Rectal smooth muscle tissue (tissue), 1 donor: ENCODE measurements at regions not wholly inside any gene's neighbourhood (a gene's known extent, or its start where the extent isn't known, plus 50 kb on each side); places are given as distances from the start of the nearest gene placed in this dataset.
"Not testable (repeated sequence)": the region's sequence is repeated elsewhere in the genome, so short reads cannot be mapped to it uniquely, and the experiment has no call there.

ENCODE experiments used
- H3K27ac ChIP-seq: one replicate; pipeline ENCODE4 v1.7.0; 2013; ENCODE audit warnings: low read depth, low read length, inconsistent platforms
- H3K27me3 ChIP-seq: one replicate; pipeline ENCODE4 v1.7.0; 2013; ENCODE audit warnings: low read length; ENCODE audit not compliant: control insufficient read depth, insufficient read depth
- H3K36me3 ChIP-seq: one replicate; pipeline ENCODE4 v1.7.0; 2013; ENCODE audit warnings: low read length; ENCODE audit not compliant: control insufficient read depth, insufficient read depth
- H3K4me1 ChIP-seq: one replicate; pipeline ENCODE4 v1.7.0; 2013; ENCODE audit warnings: low read length; ENCODE audit not compliant: control insufficient read depth, insufficient read depth
- H3K4me3 ChIP-seq: one replicate; pipeline ENCODE4 v1.7.0; 2013; ENCODE audit warnings: low read length
- H3K9ac ChIP-seq: one replicate; pipeline ENCODE4 v1.7.0; 2013; ENCODE audit warnings: low read length

DNA sequence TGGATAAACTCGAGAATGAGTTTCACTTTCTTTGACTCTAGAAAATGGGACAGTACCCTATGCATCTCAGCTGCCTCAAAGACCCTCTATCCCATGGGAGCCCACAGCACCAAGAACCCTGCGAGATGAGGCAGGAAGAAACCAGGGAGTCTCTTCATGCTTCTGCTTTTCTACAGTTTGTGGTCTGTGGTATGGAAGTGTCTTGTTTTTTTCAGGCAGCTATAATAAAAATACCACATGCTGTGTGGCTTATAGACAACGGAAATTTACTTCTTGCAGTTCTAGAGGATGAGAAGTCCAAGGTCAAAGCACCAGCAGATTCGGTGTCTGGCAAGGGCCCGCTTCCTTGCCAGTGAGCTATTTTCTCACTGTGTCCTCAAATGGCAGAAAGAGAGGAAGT, 257.9 kb downstream of the SUCLG1 start:
- Histone ChIP-seq H3K4me1 (no peaks in the 10 kb centered on the region), H3K27me3 (no peaks in the 10 kb centered on the region), H3K27ac (no peak overlapping the region), H3K36me3 (no peaks in the 10 kb centered on the region), H3K4me3 (no peak overlapping the region), H3K9ac (no peak overlapping the region)

DNA sequence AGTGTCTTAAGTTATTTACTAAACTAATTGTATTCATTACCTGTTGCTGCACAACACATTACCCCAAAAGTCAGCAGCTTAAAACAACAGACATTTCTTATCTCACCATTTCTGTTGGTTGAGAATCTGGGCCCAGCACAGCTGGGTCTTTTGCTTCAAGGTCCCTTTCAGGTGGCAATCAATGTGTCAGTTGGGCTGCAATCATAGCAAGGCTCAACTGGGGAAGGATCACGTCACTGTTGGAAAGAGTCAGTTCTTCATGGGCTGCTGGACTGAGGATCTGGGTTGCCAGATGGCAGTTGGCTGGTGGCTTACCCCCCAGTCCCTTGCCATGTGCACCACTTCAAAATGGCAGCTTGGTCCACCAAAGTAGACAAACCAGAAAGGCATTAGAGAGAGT, 261.2 kb downstream of the SUCLG1 start:
- H3K9ac ChIP-seq: no peak overlapping the region
- H3K27ac ChIP-seq: no peak overlapping the region
- no peaks in the 10 kb centered on the region for H3K36me3 ChIP-seq
- no peaks in the 10 kb centered on the region for H3K4me1 ChIP-seq
- no peaks in the 10 kb centered on the region for H3K27me3 ChIP-seq
- no peak overlapping the region for H3K4me3 ChIP-seq

DNA sequence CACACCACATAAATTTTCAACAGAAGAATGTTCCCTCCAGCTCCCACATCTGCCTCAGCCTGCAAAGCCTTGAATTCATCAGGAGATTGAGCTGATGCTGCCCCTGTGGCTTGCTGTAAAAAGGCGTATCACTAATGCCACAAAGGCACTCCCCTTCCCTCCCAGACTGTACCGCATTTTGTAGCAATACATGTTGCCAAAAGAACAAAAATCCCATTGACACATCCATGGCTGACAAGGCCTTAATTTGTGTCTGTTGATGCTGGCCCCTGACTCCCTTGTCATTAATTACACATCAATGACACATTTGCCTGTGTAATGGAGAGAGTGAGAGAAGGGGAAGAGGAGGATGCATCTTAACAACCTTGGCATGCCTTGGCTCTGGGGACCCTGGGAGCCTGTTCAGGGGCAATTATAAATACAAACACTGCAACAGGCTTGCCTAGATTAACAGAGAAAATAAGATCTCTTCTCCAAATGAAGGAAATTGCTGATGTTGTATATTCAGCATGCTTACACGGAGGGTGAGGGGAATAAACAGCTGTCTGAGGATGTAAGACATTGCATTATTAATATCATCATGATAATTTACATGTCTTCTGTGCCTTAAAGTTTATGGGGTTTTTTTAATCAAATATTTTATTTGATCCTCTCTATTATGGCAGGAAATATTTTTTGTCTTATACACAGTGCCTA, 264.0 kb downstream of the SUCLG1 start:
- H3K9ac ChIP-seq: no peak overlapping the region
- no peaks in the 10 kb centered on the region for H3K4me1 ChIP-seq
- H3K36me3 ChIP-seq: no peaks in the 10 kb centered on the region
- H3K27ac ChIP-seq: no peak overlapping the region
- H3K27me3 ChIP-seq: no peaks in the 10 kb centered on the region
- no peak overlapping the region for H3K4me3 ChIP-seq

DNA sequence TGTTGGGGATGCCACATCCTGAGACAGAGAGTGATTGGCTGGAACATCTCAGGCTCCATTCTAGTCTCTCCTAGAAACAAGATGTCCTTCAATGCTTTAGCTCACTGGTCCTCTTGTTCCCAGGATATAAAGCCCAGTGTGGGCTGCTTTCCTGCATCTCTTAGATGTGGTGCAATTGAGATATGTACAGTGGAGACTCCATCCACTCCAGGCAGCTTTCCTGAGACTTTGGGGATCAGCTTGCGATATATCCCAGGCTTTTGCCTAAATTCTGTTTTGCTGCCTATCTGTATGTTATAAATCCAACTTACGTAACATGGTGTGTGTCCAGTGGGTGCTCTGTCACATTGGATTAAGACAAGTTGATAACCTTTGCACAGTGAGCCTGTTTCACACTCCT, 264.9 kb downstream of the SUCLG1 start:
- Histone ChIP-seq H3K4me1 (no peaks in the 10 kb centered on the region), H3K27ac (no peak overlapping the region), H3K27me3 (no peaks in the 10 kb centered on the region), H3K36me3 (no peaks in the 10 kb centered on the region), H3K4me3 (no peak overlapping the region), H3K9ac (no peak overlapping the region)

DNA sequence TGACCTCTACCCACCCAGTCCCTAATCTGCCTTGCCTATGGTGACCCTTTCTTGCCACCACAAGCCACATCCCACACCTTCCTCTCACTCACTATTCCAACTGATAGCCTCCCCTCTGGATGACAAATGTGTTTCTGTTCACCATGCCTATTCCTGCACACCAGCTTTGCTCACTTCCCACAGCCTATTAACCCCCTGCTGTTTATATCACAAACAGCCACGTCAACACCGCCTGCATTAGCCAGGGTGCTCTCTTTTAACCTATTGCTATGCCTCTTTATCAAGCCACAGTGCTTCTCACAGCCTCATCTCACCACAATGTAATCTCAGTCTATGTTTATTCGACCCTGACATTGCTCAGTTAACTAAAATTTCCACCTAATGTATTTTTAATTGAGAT, 271.8 kb downstream of the SUCLG1 start:
- H3K4me1 ChIP-seq: no peaks in the 10 kb centered on the region
- H3K9ac ChIP-seq: no peak overlapping the region
- H3K4me3 ChIP-seq: no peak overlapping the region
- no peaks in the 10 kb centered on the region for H3K27me3 ChIP-seq
- no peaks in the 10 kb centered on the region for H3K36me3 ChIP-seq
- H3K27ac ChIP-seq: no peak overlapping the region

DNA sequence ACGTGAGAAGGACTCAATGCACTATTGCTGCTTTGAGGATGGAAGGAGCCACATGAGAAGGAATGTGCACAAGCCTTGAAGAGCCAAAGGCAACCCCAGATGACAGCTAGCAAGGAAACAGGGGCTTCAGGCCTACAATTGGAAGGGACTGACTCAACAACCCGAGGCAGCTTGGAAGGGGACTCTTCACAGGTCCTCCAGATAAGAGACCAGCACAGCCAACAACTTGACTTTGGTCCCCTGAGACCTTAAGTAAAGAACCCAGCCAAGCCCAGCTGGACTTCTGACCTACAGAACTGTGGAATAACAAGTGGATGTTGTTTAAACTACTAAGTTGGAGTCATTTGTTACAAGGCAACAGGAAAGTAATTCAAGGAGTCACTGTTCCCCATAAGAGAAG, 277.2 kb downstream of the SUCLG1 start:
- Histone ChIP-seq H3K9ac (no peak overlapping the region), H3K27me3 (no peaks in the 10 kb centered on the region), H3K4me3 (no peak overlapping the region), H3K4me1 (no peaks in the 10 kb centered on the region), H3K27ac (no peak overlapping the region), H3K36me3 (no peaks in the 10 kb centered on the region)

DNA sequence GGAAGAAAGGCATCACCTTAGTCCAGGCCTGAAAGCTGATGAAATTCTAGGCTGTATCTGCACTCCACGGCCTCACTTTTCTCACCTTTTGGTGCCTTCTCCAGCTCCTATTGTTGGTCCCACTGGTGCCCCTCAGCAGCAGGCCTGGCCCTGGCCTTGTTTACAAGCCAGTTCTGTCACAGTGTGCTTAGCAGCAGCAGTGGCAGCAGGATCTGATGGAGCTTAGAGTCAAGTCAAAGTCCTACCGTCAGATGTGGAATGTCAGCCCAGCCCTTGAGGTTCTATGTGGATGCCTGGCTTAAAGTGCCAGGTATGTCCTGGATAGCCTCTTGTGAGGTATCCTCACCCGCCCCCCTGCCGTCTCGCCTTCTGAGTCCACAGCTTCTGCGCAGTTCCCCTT, 281.3 kb downstream of the SUCLG1 start:
- no peaks in the 10 kb centered on the region for H3K27me3 ChIP-seq
- H3K36me3 ChIP-seq: no peaks in the 10 kb centered on the region
- H3K27ac ChIP-seq: no peak overlapping the region

DNA sequence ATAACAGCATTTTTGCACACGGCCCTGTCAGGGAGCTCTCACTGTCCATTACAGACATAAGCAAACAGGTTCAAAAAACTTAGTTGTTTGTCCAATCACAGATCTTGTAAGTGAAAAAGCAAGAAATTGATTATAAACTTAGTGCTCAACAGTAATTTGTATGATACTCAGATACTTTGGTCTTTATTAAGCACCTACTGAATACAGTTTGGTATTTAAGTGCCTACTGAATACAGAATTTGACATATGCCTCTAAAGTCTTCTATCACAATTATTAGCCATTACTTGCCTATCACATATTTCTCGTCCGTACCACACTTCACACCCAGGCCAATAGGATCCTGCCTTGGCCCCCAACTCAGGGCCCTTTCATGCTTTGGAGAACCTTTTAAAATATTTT, 283.1 kb downstream of the SUCLG1 start:
- Histone ChIP-seq H3K27ac (no peak overlapping the region), H3K4me3 (no peak overlapping the region), H3K4me1 (no peaks in the 10 kb centered on the region), H3K27me3 (no peaks in the 10 kb centered on the region), H3K36me3 (no peaks in the 10 kb centered on the region), H3K9ac (no peak overlapping the region)

More for the DNA sequence above, 281.3 kb downstream of the SUCLG1 start:
- Histone ChIP-seq H3K4me1 (no peaks in the 10 kb centered on the region), H3K4me3 (no peak overlapping the region), H3K9ac (no peak overlapping the region)

DNA sequence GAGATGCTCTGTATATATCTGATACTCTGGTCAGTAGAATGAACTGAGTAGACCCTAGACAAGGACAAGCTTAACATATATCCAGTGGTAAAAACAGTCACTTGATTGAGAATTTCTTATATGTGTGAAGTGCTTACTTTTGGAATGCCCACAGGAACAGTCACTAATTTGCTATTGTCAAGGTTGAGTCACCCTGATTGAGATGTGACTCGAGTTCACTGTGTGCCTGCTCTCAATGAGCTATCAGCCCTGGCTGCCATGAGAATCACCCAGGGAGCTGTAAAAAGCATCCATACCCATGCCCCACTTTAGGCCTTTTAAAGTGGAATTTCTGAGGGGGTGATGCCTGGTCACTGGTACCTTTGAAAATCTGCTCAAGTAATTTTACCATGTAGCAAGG, 283.7 kb downstream of the SUCLG1 start:
- Histone ChIP-seq H3K4me1 (no peaks in the 10 kb centered on the region), H3K4me3 (no peak overlapping the region), H3K36me3 (no peaks in the 10 kb centered on the region), H3K27me3 (no peaks in the 10 kb centered on the region), H3K27ac (no peak overlapping the region), H3K9ac (no peak overlapping the region)

DNA sequence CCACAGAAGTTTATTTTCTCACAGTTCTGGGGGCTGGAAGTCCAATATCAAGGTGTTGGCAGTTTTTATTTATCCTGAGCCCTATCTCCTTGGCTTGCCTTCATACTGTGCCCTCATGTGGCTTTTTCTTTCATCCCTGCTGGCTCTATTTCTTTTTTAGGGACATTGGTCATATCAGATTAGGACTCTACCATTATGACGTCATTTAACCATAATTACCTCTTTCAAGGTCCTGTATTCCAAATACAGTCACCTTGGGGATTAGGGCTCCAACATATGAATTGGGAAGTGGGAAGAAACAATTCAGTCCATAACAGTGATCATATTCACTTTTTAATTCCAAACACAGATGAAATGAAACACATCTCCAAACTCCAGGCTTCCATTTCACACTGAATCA, 286.0 kb downstream of the SUCLG1 start:
- no peaks in the 10 kb centered on the region for H3K27me3 ChIP-seq
- no peaks in the 10 kb centered on the region for H3K36me3 ChIP-seq
- H3K4me3 ChIP-seq: no peak overlapping the region
- H3K4me1 ChIP-seq: no peaks in the 10 kb centered on the region
- H3K27ac ChIP-seq: no peak overlapping the region
- no peak overlapping the region for H3K9ac ChIP-seq

DNA sequence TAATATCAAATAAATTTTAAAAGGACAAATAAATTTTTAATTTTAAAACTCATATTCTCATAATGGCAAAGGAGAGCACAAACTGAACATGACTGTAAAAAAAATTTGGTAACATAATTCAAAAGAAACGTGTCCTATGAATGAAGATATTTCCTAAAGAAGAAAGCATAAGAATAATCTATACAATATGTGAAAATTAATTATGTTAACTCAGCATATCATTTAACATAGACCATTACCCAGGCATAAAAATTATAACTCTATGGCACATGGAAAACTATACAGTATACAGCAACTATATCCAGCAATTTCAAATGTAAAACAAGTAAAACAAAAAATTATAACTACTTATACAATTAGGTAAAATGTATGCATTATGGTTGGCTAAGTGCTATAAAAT, 288.1 kb downstream of the SUCLG1 start:
- Histone ChIP-seq H3K9ac (no peak overlapping the region), H3K4me1 (no peaks in the 10 kb centered on the region), H3K36me3 (no peaks in the 10 kb centered on the region), H3K27ac (no peak overlapping the region), H3K4me3 (no peak overlapping the region), H3K27me3 (no peaks in the 10 kb centered on the region)

DNA sequence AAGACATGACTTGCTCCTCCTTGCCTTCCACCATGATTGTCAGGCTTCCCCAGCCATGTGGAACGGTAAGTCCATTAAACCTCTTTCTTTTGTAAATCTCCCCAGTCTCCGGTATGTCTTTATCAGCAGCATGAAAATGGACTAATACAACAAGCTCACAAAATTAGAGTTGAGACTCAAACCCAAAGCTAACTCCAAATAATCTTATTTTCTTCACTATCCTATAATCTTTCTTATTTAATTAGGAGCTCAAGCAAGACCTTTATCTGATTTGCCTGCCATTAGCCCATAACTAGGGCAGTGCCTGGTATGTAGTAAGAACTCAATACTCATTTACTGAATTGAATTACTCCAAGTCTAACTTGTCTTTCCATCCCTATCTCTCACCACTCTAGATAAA, 289.2 kb downstream of the SUCLG1 start:
- Histone ChIP-seq H3K36me3 (no peaks in the 10 kb centered on the region), H3K9ac (no peak overlapping the region), H3K4me3 (no peak overlapping the region), H3K27me3 (no peaks in the 10 kb centered on the region), H3K4me1 (no peaks in the 10 kb centered on the region), H3K27ac (no peak overlapping the region)

DNA sequence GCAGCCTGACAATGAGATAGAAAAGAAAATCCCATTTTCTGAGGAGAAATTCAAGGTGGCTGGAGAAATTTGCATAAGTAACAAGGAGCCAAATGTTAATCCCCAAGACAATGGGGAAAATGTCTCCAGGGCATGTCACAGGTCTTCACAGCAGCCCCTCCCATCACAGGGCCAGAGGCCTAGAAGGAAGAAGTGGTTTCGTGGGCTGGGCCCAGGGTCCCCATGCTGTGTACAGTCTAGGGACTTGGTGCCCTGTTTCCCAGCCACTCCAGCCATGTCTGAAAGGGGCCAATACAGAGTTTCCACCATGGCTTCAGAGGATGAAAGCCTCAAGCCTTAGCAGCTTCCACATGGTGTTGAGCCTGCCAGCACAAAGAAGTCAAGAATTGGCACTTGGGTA, 290.5 kb downstream of the SUCLG1 start:
- H3K4me3 ChIP-seq, H3K36me3 ChIP-seq, H3K27ac ChIP-seq, H3K27me3 ChIP-seq, H3K4me1 ChIP-seq, H3K9ac ChIP-seq: not testable (repeated sequence)
